ENCODE measurements at regions not wholly inside any gene's neighbourhood (a gene's known extent, or its start where the extent isn't known, plus 50 kb on each side); places are given as distances from the start of the nearest gene placed in this dataset.

GRCh38 chr4:4642496-4643000 is 100.7 kb upstream of the STX18 start:
- Histone ChIP-seq H3K27ac (peak overlapping the region; percentile 77), H3K4me3 (no peak overlapping the region), H3K4me1 (ENCODE audit: low read depth) (peaks cover 21% of the 10 kb centered on the region), H3K36me3 (no peaks in the 10 kb centered on the region), H3K9me3 (ENCODE audit: low read depth) (no peaks in the 10 kb centered on the region), H3K27me3 (no peaks in the 10 kb centered on the region)
- no peak for TF ChIP-seq CTCF (IDR thresholded peaks at IDR 0.05; ENCODE audit: low read depth, low read length)
- DNase-seq (ENCODE audit: low read depth in 1 of 2, low spot score in 1 of 2), result no peak

GRCh38 chr4:4641661-4642495 is 100.0 kb upstream of the STX18 start:
- peak overlapping the region; percentile 77 for H3K27ac ChIP-seq
- H3K36me3 ChIP-seq, result no peaks in the 10 kb centered on the region
- TF ChIP-seq CTCF (IDR thresholded peaks at IDR 0.05; ENCODE audit: low read depth, low read length), result no peak
- no peaks in the 10 kb centered on the region for H3K9me3 ChIP-seq (ENCODE audit: low read depth)
- peak in 1 of 2 donors; percentile 24 for DNase-seq (ENCODE audit: low read depth in 1 of 2, low spot score in 1 of 2)
- H3K4me1 ChIP-seq (ENCODE audit: low read depth), result peaks cover 21% of the 10 kb centered on the region
- H3K4me3 ChIP-seq, result no peak overlapping the region
- H3K27me3 ChIP-seq, result no peaks in the 10 kb centered on the region

- TF ChIP-seq CTCF (IDR thresholded peaks at IDR 0.05; ENCODE audit: low read depth, low read length), result no peak
- Histone ChIP-seq H3K9me3 (ENCODE audit: low read depth) (no peaks in the 10 kb centered on the region), H3K27ac (peak overlapping the region; percentile 77), H3K4me1 (ENCODE audit: low read depth) (peaks cover 21% of the 10 kb centered on the region), H3K27me3 (no peaks in the 10 kb centered on the region), H3K4me3 (no peak overlapping the region), H3K36me3 (no peaks in the 10 kb centered on the region)
- no peak for DNase-seq (ENCODE audit: low read depth in 1 of 2, low spot score in 1 of 2)
Observed at GRCh38 chr4:4641254-4641653, 99.4 kb upstream of the STX18 start.

GRCh38 chr4:4640692-4641091 is 98.8 kb upstream of the STX18 start:
- H3K4me3 ChIP-seq, result no peak overlapping the region
- H3K4me1 ChIP-seq (ENCODE audit: low read depth), result peaks cover 21% of the 10 kb centered on the region
- no peak for TF ChIP-seq CTCF (IDR thresholded peaks at IDR 0.05; ENCODE audit: low read depth, low read length)
- peak in 1 of 2 donors; percentile 51 for DNase-seq (ENCODE audit: low read depth in 1 of 2, low spot score in 1 of 2)
- no peaks in the 10 kb centered on the region for H3K36me3 ChIP-seq
- peak overlapping the region; percentile 77 for H3K27ac ChIP-seq
- H3K9me3 ChIP-seq (ENCODE audit: low read depth), result no peaks in the 10 kb centered on the region
- no peaks in the 10 kb centered on the region for H3K27me3 ChIP-seq

- H3K4me3 ChIP-seq, result no peak overlapping the region
- H3K27me3 ChIP-seq, result no peaks in the 10 kb centered on the region
- H3K36me3 ChIP-seq, result no peaks in the 10 kb centered on the region
- no peaks in the 10 kb centered on the region for H3K9me3 ChIP-seq (ENCODE audit: low read depth)
- no peak for TF ChIP-seq CTCF (IDR thresholded peaks at IDR 0.05; ENCODE audit: low read depth, low read length)
- DNase-seq (ENCODE audit: low read depth in 1 of 2, low spot score in 1 of 2), result no peak
- no peak overlapping the region for H3K27ac ChIP-seq
- peaks cover 21% of the 10 kb centered on the region for H3K4me1 ChIP-seq (ENCODE audit: low read depth)
Observed at GRCh38 chr4:4639370-4639769, 97.5 kb upstream of the STX18 start.
